BJ (cell line): ENCODE measurements at regions not wholly inside any gene's neighbourhood (a gene's known extent, or its start where the extent isn't known, plus 50 kb on each side); places are given as distances from the start of the nearest gene placed in this dataset.

ENCODE experiments used
- CTCF ChIA-PET: fragments of 350-600 bp; formaldehyde crosslinking; extraction: SDS; loops from one replicate; lab custom pipeline; 2021; ENCODE audit warnings: antibody characterized with exemption, inconsistent platforms; lab: Yijun Ruan, JAX
- POLR2A ChIA-PET: fragments of 300-600 bp; sonication (Branson Sonifier 250); formaldehyde crosslinking; extraction: SDS; loops from one replicate; lab custom pipeline; 2021; ENCODE audit warnings: antibody characterized with exemption; lab: Charles Lee
- DNase-seq: peaks from one replicate; pipeline ENCODE4 v3.0.0-alpha.2; 2011; ENCODE audit warnings: low read depth
- H3K27me3 ChIP-seq: 2 replicates; pipeline ENCODE4 v1.6.0; 2011; ENCODE audit warnings: low read length; ENCODE audit not compliant: control insufficient read depth, insufficient read depth
- H3K36me3 ChIP-seq: 2 replicates; pipeline ENCODE4 v1.5.1; 2011; ENCODE audit warnings: low read length; ENCODE audit not compliant: control insufficient read depth, insufficient read depth
- H3K4me3 ChIP-seq: 2 replicates; pipeline ENCODE4 v1.5.1; 2011; ENCODE audit warnings: low read depth, mild to moderate bottlenecking, control low read depth, low read length
- CTCF ChIP-seq: IDR thresholded peaks from 2 replicates; pipeline ENCODE4 v1.5.1; 2011; ENCODE audit warnings: low read depth, mild to moderate bottlenecking, control low read depth, inconsistent platforms, low read length, moderate library complexity; ENCODE audit not compliant: insufficient read depth

DNA sequence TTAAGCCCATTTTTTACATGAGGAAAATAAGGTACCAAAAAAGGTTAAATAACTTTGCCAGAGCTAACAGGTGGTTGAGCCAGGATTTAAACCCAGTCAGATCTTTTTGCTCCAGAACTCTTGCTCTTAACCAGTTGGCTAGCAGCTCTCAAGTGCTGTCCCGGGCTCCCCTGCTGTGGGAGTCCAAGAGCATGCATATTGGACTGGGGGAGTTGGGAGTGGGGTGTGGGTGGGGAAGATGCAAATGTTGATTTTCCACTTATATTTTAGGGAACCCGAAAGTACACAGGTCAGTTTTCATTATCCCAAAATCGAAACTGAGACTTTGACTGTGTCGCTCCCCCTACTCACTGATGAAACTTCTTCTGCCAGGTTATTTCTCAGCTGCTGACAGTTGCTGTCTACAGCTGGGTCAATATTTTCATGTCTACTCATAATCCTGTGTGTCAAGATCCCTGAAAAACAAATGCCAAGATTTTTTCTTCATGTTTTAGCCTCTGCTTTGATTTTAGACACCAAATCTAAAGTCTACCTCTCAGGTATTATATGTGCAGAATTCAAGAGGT, 172.3 kb upstream of the TMPO start:
- ChIA-PET POLR2A (no interaction called here), CTCF (interaction anchor here (1.1 kb wide), 1 partner anchor 8 kb away, joined by 4 read pairs; no protein-coding TSS in a partner anchor)
- Histone ChIP-seq H3K27me3 (peaks cover 3% of the 10 kb centered on the region; the same call in 1 of the 2 replicates), H3K36me3 (no peaks in the 10 kb centered on the region), H3K4me3 (no peak overlapping the region)
- no peak for TF ChIP-seq CTCF
- DNase-seq: no peak

- H3K36me3 ChIP-seq: no peaks in the 10 kb centered on the region
- no peak for DNase-seq
- H3K4me3 ChIP-seq: no peak overlapping the region
- TF ChIP-seq CTCF: no peak
- ChIA-PET POLR2A (no interaction called here), CTCF (interaction anchor here (0.6 to 1.1 kb wide), 3 partner anchors 10 to 1184 kb away, joined by 3 to 4 read pairs (median 3); no protein-coding TSS in a partner anchor)
- H3K27me3 ChIP-seq: peaks cover 2% of the 10 kb centered on the region; the same call in 1 of the 2 replicates
Measured at GRCh38 chr12:98344046-98344930, 171.1 kb upstream of the TMPO start.

- H3K36me3 ChIP-seq: no peaks in the 10 kb centered on the region
- ChIA-PET POLR2A (no interaction called here), CTCF (interaction anchor here (0.6 kb wide), 2 partner anchors 13 to 52 kb away, joined by 3 read pairs; no protein-coding TSS in a partner anchor)
- H3K4me3 ChIP-seq: no peak overlapping the region
- TF ChIP-seq CTCF: no peak
- no peak for DNase-seq
- peaks cover 2% of the 10 kb centered on the region; the same call in 1 of the 2 replicates for H3K27me3 ChIP-seq
Measured at GRCh38 chr12:98345308-98345876, 170.0 kb upstream of the TMPO start.

- TF ChIP-seq CTCF: no peak
- POLR2A ChIA-PET: no interaction called here
- no peak for DNase-seq
- Histone ChIP-seq H3K27me3 (no peaks in the 10 kb centered on the region), H3K36me3 (no peaks in the 10 kb centered on the region), H3K4me3 (no peak overlapping the region)
- CTCF ChIA-PET: interaction anchor here (0.6 to 0.9 kb wide), 2 partner anchors 18 to 938 kb away, joined by 3 to 4 read pairs; no protein-coding TSS in a partner anchor
Measured at GRCh38 chr12:98351089-98351488, 164.3 kb upstream of the TMPO start.

- H3K4me3 ChIP-seq: no peak overlapping the region
- TF ChIP-seq CTCF: no peak
- no peaks in the 10 kb centered on the region for H3K36me3 ChIP-seq
- ChIA-PET CTCF (interaction anchor here (0.9 kb wide), 1 partner anchor 17 kb away, joined by 4 read pairs; no protein-coding TSS in a partner anchor), POLR2A (no interaction called here)
- H3K27me3 ChIP-seq: no peaks in the 10 kb centered on the region
- DNase-seq: no peak
Measured at GRCh38 chr12:98351784-98352183, 163.6 kb upstream of the TMPO start.
